IPS-NIHi11 (cell line): ENCODE measurements at regions not wholly inside any gene's neighbourhood (a gene's known extent, or its start where the extent isn't known, plus 50 kb on each side); places are given as distances from the start of the nearest gene placed in this dataset.

ENCODE experiments used
- DNase-seq: peaks from one replicate; pipeline ENCODE4 v3.0.0; 2012; ENCODE audit warnings: mixed read lengths, low spot score

- DNase-seq, result no peak
Observed at GRCh38 chr3:63046580-63046979, 171.4 kb upstream of the CADPS start.

- no peak for DNase-seq
Observed at GRCh38 chr3:63047068-63047467, 171.9 kb upstream of the CADPS start.

GRCh38 chr3:63048367-63049326 is 173.4 kb upstream of the CADPS start:
- no peak for DNase-seq

GRCh38 chr3:63050548-63051177 is 175.4 kb upstream of the CADPS start:
- DNase-seq, result no peak

- DNase-seq, result no peak
Observed at GRCh38 chr3:63051920-63052319, 176.7 kb upstream of the CADPS start.

GRCh38 chr3:63056932-63057331 is 181.7 kb upstream of the CADPS start:
- no peak for DNase-seq

GRCh38 chr3:63060412-63060811 is 185.2 kb upstream of the CADPS start:
- DNase-seq, result no peak

- no peak for DNase-seq
Observed at GRCh38 chr3:63061449-63061848, 186.2 kb upstream of the CADPS start.

- no peak for DNase-seq
Observed at GRCh38 chr3:63064209-63064755, 189.1 kb upstream of the CADPS start.

- peak; percentile 69 for DNase-seq
Observed at GRCh38 chr3:63067999-63068645, 192.9 kb upstream of the CADPS start.

GRCh38 chr3:63069806-63070475 is 194.7 kb upstream of the CADPS start:
- no peak for DNase-seq

- no peak for DNase-seq
Observed at GRCh38 chr3:63070476-63070810, 195.2 kb upstream of the CADPS start.

- no peak for DNase-seq
Observed at GRCh38 chr3:63076357-63076756, 201.1 kb upstream of the CADPS start.

GRCh38 chr3:63086190-63086589 is 191.9 kb upstream of the SYNPR start:
- no peak for DNase-seq

GRCh38 chr3:63089007-63089750 is 188.9 kb upstream of the SYNPR start:
- DNase-seq, result no peak

- no peak for DNase-seq
Observed at GRCh38 chr3:63089751-63090132, 188.4 kb upstream of the SYNPR start.

GRCh38 chr3:63090656-63091055 is 187.5 kb upstream of the SYNPR start:
- DNase-seq, result no peak

GRCh38 chr3:63092515-63092914 is 185.6 kb upstream of the SYNPR start:
- DNase-seq, result no peak

GRCh38 chr3:63094642-63095408 is 183.3 kb upstream of the SYNPR start:
- no peak for DNase-seq

- no peak for DNase-seq
Observed at GRCh38 chr3:63096248-63097058, 181.7 kb upstream of the SYNPR start.
